Ureter (tissue), 1 donor: ENCODE measurements at regions not wholly inside any gene's neighbourhood (a gene's known extent, or its start where the extent isn't known, plus 50 kb on each side); places are given as distances from the start of the nearest gene placed in this dataset.

Experiments used
- DNase-seq: peaks from one replicate; pipeline ENCODE4 v3.0.0-alpha.2; 2020; ENCODE audit warnings: low spot score
- donor health status: DM: yes; HTN: yes; CAD: no.

- DNase-seq = no peak
Observed at GRCh38 chr15:29874977-29875376, 52.7 kb upstream of the TJP1 start.

GRCh38 chr15:29873947-29874411, 51.7 kb upstream of the TJP1 start:
- DNase-seq = no peak

- DNase-seq = no peak
Observed at GRCh38 chr15:29873264-29873663, 51.0 kb upstream of the TJP1 start.

- DNase-seq = no peak
Observed at GRCh38 chr15:29872716-29873115, 50.4 kb upstream of the TJP1 start.
